ENCODE measurements at regions not wholly inside any gene's neighbourhood (a gene's known extent, or its start where the extent isn't known, plus 50 kb on each side); places are given as distances from the start of the nearest gene placed in this dataset.

- ATAC-seq (no peak), DNase-seq (no peak)
- Mint-ChIP-seq H3K27me3 (peaks cover 0 to 26% (median 10%) of the 10 kb centered on the region in 5 donors), H3K4me1 (no peaks in the 10 kb centered on the region), H3K27ac (no peak overlapping the region), H3K4me3 (no peak overlapping the region), H3K9me3 (no peaks in the 10 kb centered on the region), H3K36me3 (no peaks in the 10 kb centered on the region)
- Histone ChIP-seq H3K9me3 (ENCODE audit: control insufficient read depth in 2 of 3, low read length in 3 of 3) (no peaks in the 10 kb centered on the region), H3K4me3 (ENCODE audit: low read length) (no peak overlapping the region), H3K36me3 (ENCODE audit: control insufficient read depth in 2 of 3, insufficient read depth in 3 of 3, low read length in 3 of 3) (no peaks in the 10 kb centered on the region), H3K27me3 (ENCODE audit: control insufficient read depth in 2 of 2, insufficient read depth in 2 of 2, low read length in 2 of 2) (peaks cover 0 to 2% of the 10 kb centered on the region in 2 donors), H3K4me1 (ENCODE audit: control insufficient read depth in 2 of 2, insufficient read depth in 2 of 2, low read length in 2 of 2) (no peaks in the 10 kb centered on the region), H3K27ac (ENCODE audit: low read depth, low read length) (no peak overlapping the region)
- ChIA-PET POLR2A (no interaction called here), CTCF (no interaction called here)
- intact Hi-C loops (cut with micrococcal nuclease), result no loop called here
Observed at GRCh38 chr5:74083096-74083791, 457.2 kb downstream of the ARHGEF28 start.

- Histone ChIP-seq H3K27ac (ENCODE audit: low read depth, low read length) (no peak overlapping the region), H3K4me3 (ENCODE audit: low read length) (no peak overlapping the region), H3K4me1 (ENCODE audit: control insufficient read depth in 2 of 2, insufficient read depth in 2 of 2, low read length in 2 of 2) (no peaks in the 10 kb centered on the region), H3K36me3 (ENCODE audit: control insufficient read depth in 2 of 3, insufficient read depth in 3 of 3, low read length in 3 of 3) (no peaks in the 10 kb centered on the region), H3K9me3 (ENCODE audit: control insufficient read depth in 2 of 3, low read length in 3 of 3) (no peaks in the 10 kb centered on the region), H3K27me3 (ENCODE audit: control insufficient read depth in 2 of 2, insufficient read depth in 2 of 2, low read length in 2 of 2) (peaks cover 0 to 2% of the 10 kb centered on the region in 2 donors)
- Mint-ChIP-seq H3K27ac (no peak overlapping the region), H3K9me3 (peaks cover 0 to 2% (median 0%) of the 10 kb centered on the region in 11 donors), H3K27me3 (peaks cover 5 to 30% (median 10%) of the 10 kb centered on the region in 5 donors), H3K36me3 (no peaks in the 10 kb centered on the region), H3K4me1 (no peaks in the 10 kb centered on the region), H3K4me3 (no peak overlapping the region)
- ChIA-PET POLR2A (no interaction called here), CTCF (no interaction called here)
- intact Hi-C loops (cut with micrococcal nuclease), result no loop called here
- DNase-seq (no peak), ATAC-seq (no peak)
Observed at GRCh38 chr5:74082512-74083055, 456.6 kb downstream of the ARHGEF28 start.

- Mint-ChIP-seq H3K27ac (no peak overlapping the region), H3K9me3 (peaks cover 0 to 4% (median 0%) of the 10 kb centered on the region in 11 donors), H3K4me1 (no peaks in the 10 kb centered on the region), H3K27me3 (peaks cover 10 to 23% (median 15%) of the 10 kb centered on the region in 5 donors), H3K36me3 (no peaks in the 10 kb centered on the region), H3K4me3 (no peak overlapping the region)
- H3K9me3 ChIP-seq (ENCODE audit: control insufficient read depth in 2 of 3, low read length in 3 of 3), result no peaks in the 10 kb centered on the region
- ChIA-PET POLR2A (no interaction called here), CTCF (no interaction called here)
- intact Hi-C loops (cut with micrococcal nuclease), result no loop called here
- H3K36me3 ChIP-seq (ENCODE audit: control insufficient read depth in 2 of 3, insufficient read depth in 3 of 3, low read length in 3 of 3), result no peaks in the 10 kb centered on the region
- ATAC-seq (no peak), DNase-seq (no peak)
- peaks cover 0 to 2% of the 10 kb centered on the region in 2 donors for H3K27me3 ChIP-seq (ENCODE audit: control insufficient read depth in 2 of 2, insufficient read depth in 2 of 2, low read length in 2 of 2)
- H3K4me1 ChIP-seq (ENCODE audit: control insufficient read depth in 2 of 2, insufficient read depth in 2 of 2, low read length in 2 of 2), result no peaks in the 10 kb centered on the region
- H3K4me3 ChIP-seq (ENCODE audit: low read length), result no peak overlapping the region
- H3K27ac ChIP-seq (ENCODE audit: low read depth, low read length), result no peak overlapping the region
Observed at GRCh38 chr5:74081126-74081525, 455.1 kb downstream of the ARHGEF28 start.

- Mint-ChIP-seq H3K36me3 (no peaks in the 10 kb centered on the region), H3K4me1 (no peaks in the 10 kb centered on the region), H3K27ac (no peak overlapping the region), H3K9me3 (peaks cover 0 to 4% (median 0%) of the 10 kb centered on the region in 11 donors), H3K27me3 (peaks cover 10 to 22% (median 19%) of the 10 kb centered on the region in 5 donors), H3K4me3 (no peak overlapping the region)
- CTCF ChIA-PET, result no interaction called here
- H3K4me1 ChIP-seq (ENCODE audit: control insufficient read depth in 2 of 2, insufficient read depth in 2 of 2, low read length in 2 of 2), result no peaks in the 10 kb centered on the region
- ATAC-seq, result no peak
- intact Hi-C loops (cut with micrococcal nuclease), result no loop called here
- no peak overlapping the region for H3K27ac ChIP-seq (ENCODE audit: low read depth, low read length)
- no peak for DNase-seq
- H3K4me3 ChIP-seq (ENCODE audit: low read length), result no peak overlapping the region
- H3K36me3 ChIP-seq (ENCODE audit: control insufficient read depth in 2 of 3, insufficient read depth in 3 of 3, low read length in 3 of 3), result no peaks in the 10 kb centered on the region
- H3K9me3 ChIP-seq (ENCODE audit: control insufficient read depth in 2 of 3, low read length in 3 of 3), result no peaks in the 10 kb centered on the region
- peaks cover 0 to 2% of the 10 kb centered on the region in 2 donors for H3K27me3 ChIP-seq (ENCODE audit: control insufficient read depth in 2 of 2, insufficient read depth in 2 of 2, low read length in 2 of 2)
- POLR2A ChIA-PET, result no interaction called here
Observed at GRCh38 chr5:74079971-74080556, 454.1 kb downstream of the ARHGEF28 start.

GRCh38 chr5:74075501-74076484 is 449.8 kb downstream of the ARHGEF28 start:
- Mint-ChIP-seq H3K4me1 (no peaks in the 10 kb centered on the region), H3K36me3 (no peaks in the 10 kb centered on the region), H3K27me3 (peaks cover 0 to 22% (median 10%) of the 10 kb centered on the region in 5 donors), H3K4me3 (no peak overlapping the region), H3K9me3 (peaks cover 0 to 4% (median 0%) of the 10 kb centered on the region in 11 donors), H3K27ac (no peak overlapping the region)
- intact Hi-C loops (cut with micrococcal nuclease), result no loop called here
- Histone ChIP-seq H3K4me3 (ENCODE audit: low read length) (no peak overlapping the region), H3K27ac (ENCODE audit: low read depth, low read length) (no peak overlapping the region), H3K36me3 (ENCODE audit: control insufficient read depth in 2 of 3, insufficient read depth in 3 of 3, low read length in 3 of 3) (no peaks in the 10 kb centered on the region), H3K27me3 (ENCODE audit: control insufficient read depth in 2 of 2, insufficient read depth in 2 of 2, low read length in 2 of 2) (peaks cover 0 to 2% of the 10 kb centered on the region in 2 donors), H3K4me1 (ENCODE audit: control insufficient read depth in 2 of 2, insufficient read depth in 2 of 2, low read length in 2 of 2) (no peaks in the 10 kb centered on the region), H3K9me3 (ENCODE audit: control insufficient read depth in 2 of 3, low read length in 3 of 3) (no peaks in the 10 kb centered on the region)
- no peak for ATAC-seq
- POLR2A ChIA-PET, result no interaction called here
- CTCF ChIA-PET, result no interaction called here
- no peak for DNase-seq

GRCh38 chr5:74074111-74074510 is 448.1 kb downstream of the ARHGEF28 start:
- Mint-ChIP-seq H3K4me3 (no peak overlapping the region), H3K27me3 (peaks cover 0 to 22% (median 11%) of the 10 kb centered on the region in 5 donors), H3K36me3 (no peaks in the 10 kb centered on the region), H3K9me3 (peaks cover 0 to 4% (median 0%) of the 10 kb centered on the region in 11 donors), H3K27ac (no peak overlapping the region), H3K4me1 (no peaks in the 10 kb centered on the region)
- H3K27ac ChIP-seq (ENCODE audit: low read depth, low read length), result no peak overlapping the region
- intact Hi-C loops (cut with micrococcal nuclease), result no loop called here
- no peaks in the 10 kb centered on the region for H3K27me3 ChIP-seq (ENCODE audit: control insufficient read depth in 2 of 2, insufficient read depth in 2 of 2, low read length in 2 of 2)
- no peak overlapping the region for H3K4me3 ChIP-seq (ENCODE audit: low read length)
- ChIA-PET CTCF (no interaction called here), POLR2A (no interaction called here)
- no peaks in the 10 kb centered on the region for H3K9me3 ChIP-seq (ENCODE audit: control insufficient read depth in 2 of 3, low read length in 3 of 3)
- DNase-seq, result no peak
- H3K4me1 ChIP-seq (ENCODE audit: control insufficient read depth in 2 of 2, insufficient read depth in 2 of 2, low read length in 2 of 2), result no peaks in the 10 kb centered on the region
- no peaks in the 10 kb centered on the region for H3K36me3 ChIP-seq (ENCODE audit: control insufficient read depth in 2 of 3, insufficient read depth in 3 of 3, low read length in 3 of 3)
- ATAC-seq, result no peak
